H1 (cell line): ENCODE measurements at regions not wholly inside any gene's neighbourhood (a gene's known extent, or its start where the extent isn't known, plus 50 kb on each side); places are given as distances from the start of the nearest gene placed in this dataset.

Experiments
- JUN ChIP-seq: IDR thresholded peaks from 2 replicates; pipeline ENCODE4 v1.6.1; 2011; ENCODE audit warnings: low read depth, mild to moderate bottlenecking, improper control_type of control experiment, low read length
- TAF1 ChIP-seq: IDR thresholded peaks from 2 replicates; pipeline ENCODE4 v1.6.1; 2011; ENCODE audit warnings: mild to moderate bottlenecking, low read depth, low read length
- TBP ChIP-seq: IDR thresholded peaks from 2 replicates; pipeline ENCODE4 v1.6.1; 2011; ENCODE audit warnings: low read depth, low read length, improper control_type of control experiment

- no peak for TF ChIP-seq TBP
- TF ChIP-seq JUN, result no peak
- no peak for TF ChIP-seq TAF1
Observed at GRCh38 chr2:51720826-51721225, 688.9 kb upstream of the NRXN1 start (continued).
